Embryonic facial prominence (tissue), 1 donor: ENCODE measurements at regions not wholly inside any gene's neighbourhood (a gene's known extent, or its start where the extent isn't known, plus 50 kb on each side); places are given as distances from the start of the nearest gene placed in this dataset.

Source experiments
- DNase-seq: peaks from one replicate; pipeline ENCODE4 v3.0.0-alpha.2; 2016; ENCODE audit errors: extremely low spot score

DNA sequence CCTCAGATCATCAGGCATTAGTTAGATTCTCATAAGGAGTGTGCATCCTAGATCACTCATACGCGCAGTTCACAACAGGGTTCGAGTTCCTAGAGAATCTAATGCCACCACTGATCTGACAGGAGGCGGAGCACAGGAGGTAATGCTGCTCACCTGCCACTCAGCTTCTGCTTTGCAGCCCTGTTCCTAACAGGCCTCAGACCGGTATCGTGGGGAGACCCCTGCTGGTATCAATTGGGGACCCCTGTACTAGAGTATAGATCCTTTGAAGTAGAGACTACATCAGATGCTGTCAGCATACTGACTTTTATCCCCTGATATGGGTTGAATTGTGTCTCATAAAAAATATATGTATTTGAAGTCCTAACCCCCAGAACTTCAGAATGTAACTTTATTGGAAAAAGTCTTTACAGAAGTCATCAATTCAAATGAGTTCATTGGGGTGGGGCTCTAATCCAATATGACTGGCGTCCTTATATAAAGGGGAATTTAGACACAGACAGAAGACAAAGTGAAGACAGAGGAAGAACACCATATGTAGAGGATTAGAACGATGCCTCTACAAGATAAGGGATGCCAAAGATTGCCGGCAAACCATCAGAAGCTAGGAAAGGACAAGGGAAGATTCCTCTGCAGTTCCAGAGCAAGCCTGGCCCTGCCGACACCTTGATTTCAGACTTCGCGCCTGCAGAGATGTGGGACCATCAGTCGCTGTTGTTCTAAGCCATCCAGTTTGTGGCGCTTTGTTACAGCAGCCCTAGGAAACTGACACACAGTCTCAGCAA lies 104.4 kb upstream of the BTBD3 start:
- no peak for DNase-seq

DNA sequence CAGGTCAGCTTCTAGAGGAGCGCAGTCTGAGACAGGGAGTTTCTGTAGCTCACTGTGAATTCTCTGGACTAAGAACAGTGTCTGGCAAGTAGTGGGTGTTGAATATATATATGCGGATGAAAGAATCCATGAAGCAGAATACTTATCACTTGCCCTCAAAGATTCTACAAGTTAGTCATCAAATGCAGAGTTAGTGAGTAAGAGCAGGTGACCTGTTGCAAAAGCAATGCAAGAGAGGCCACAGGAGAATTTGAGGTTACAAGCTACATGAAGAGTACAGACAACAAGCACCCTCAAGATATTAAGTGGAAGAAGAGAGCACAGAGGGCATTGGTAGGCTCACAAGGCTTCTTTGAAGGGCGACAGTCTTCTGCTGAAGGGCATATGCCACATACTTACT lies 103.4 kb upstream of the BTBD3 start:
- no peak for DNase-seq

DNA sequence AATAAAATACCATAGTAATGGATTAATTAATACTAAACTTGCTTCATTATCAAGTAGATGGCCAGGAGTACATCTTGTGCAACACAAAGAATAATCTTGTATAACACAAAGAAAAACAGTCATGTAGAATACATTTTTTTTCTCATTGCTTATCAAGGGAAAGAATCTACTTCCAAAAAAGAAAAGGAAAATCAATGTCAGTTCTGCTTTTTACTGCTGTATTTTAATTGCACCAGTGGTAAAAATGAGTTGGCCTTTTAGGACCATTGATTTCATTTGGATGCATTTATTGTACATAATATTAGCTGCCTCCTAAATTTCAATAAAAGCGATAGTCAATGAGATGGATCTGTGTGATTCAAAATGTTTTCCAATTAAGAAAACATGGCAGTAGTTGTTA lies 96.9 kb upstream of the BTBD3 start:
- no peak for DNase-seq

DNA sequence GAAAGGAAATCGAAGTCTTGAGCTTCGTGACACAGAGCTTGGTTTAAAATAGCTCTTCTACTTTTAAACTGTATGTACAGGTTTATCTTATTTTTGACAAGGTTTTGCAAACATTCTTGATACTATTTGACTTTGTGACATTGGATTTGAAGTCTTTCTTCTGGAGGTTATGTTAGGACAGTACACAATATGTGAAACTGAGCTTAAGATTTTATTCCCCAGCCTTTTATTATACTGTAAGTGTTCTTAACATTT lies 95.2 kb upstream of the BTBD3 start:
- DNase-seq, result no peak

DNA sequence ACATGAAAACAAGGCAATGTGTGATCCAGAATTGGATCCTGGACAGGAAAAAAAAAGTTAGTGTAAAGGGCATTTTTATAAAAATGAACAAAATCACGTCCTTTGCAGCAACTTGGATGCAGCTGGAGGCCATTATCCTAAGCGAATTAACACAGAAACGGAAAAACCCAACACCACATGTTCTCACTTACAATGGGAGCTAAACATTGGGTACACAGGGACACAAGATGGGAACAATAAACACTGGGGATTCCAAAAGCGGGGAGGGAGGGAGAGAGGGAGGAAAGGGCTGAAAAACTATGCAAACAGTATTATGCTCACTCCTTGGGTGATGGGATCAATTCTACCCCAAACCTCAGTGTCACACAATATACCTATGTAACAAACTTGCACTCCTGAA lies 91.4 kb upstream of the BTBD3 start:
- no peak for DNase-seq

DNA sequence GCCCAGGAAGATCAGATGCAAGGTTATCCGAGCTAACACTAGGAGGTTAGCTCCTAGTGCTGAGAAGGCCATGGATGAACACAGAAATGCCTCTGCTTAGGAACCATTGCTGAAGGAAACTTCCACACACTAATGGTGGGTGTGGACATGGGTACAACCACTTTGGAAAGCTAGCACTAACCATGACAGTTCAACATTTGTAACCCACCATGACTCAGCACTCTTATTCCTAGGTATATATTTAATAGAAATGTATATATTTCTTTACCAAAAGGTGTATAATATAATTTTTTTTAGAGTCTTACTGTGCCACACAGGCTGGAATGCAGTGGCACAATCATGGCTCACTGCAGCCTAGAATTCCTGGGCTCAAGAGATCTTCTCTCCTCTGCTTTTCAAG lies 85.3 kb upstream of the BTBD3 start:
- no peak for DNase-seq

DNA sequence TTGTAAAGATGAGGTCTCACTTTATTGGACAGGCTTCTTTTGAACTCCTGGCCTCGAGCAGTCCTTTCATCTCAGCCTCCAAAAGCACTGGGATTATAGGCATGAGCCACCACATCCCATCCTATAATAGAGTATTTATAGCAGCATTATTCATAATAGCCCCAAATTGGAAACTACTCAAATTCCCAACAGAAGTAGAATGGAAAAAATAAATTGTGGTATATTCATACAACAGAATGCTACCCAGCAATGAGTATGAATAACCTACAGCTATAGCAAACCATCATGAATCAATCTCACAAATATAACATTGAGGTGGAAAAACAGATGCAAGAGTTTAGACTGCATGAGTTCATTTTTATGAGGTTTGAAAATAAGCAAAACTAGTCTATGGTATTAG lies 84.8 kb upstream of the BTBD3 start:
- no peak for DNase-seq

DNA sequence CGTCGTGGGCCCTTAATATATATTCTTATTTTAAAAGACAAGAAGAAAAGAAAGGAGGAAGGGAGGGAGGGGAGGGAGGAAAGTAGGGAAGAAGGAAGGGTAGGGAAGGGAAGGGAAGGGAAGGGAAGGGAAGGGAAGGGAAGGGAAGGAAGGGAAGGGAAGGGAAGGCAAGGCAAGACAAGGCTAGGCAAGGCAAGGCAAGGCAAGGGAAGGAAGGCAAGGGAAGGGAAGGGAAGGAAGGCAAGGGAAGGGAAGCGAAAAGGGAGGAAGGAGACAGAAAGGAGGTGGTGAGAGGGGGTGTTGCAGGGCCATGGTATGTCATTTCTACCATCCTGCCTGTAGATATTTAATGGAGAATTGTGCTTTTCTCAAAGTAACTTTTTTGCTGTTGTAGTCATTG lies 83.9 kb upstream of the BTBD3 start:
- no peak for DNase-seq

DNA sequence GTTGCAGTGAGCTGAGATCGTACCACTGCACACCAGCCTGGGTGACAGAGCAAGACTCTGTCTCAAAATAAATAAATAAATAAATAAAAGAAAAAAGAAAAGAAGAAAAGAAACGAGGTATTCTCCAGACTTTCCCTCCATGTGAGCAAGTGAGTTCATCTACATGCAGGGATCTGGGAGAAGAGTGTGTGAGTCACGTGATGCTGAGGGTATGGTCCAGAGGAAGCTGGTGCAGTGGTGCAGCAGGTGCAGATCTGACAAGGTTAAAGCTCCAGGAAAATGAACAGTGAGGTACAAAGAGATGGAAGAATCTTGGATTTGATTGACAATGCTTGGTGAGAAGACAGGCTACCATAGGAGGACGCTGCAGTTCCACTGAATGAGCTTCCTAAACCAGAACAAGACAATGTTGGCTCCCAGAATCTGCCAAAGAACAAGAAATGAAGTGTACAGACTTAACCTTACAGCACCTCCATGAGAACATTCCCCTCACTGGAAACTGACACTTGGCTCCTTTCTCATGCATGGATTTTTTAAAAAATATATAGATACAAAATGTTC lies 79.5 kb upstream of the BTBD3 start:
- DNase-seq, result no peak

DNA sequence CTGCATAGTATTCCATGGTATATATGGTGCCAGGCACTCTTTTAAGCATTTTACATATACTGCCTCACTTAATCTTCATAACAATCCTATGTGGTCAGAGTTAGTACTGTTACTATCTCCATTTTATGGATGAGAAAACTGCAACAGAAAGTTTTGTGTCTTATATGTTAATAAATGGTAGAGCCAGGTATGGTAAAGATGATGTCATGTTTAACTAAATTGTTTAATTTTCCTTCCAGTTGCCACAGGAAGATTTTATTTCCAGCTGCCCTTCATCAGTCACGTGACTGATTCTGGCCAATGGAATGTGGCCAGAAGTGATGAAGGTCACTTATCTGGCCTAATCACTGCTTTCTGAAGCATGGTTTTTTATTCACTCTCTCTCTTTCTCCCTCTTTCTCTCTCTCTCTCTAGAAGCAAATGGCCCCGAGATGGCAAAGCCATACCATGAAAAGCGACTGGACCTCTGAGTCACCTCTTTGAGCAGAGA lies 75.7 kb upstream of the BTBD3 start:
- no peak for DNase-seq

DNA sequence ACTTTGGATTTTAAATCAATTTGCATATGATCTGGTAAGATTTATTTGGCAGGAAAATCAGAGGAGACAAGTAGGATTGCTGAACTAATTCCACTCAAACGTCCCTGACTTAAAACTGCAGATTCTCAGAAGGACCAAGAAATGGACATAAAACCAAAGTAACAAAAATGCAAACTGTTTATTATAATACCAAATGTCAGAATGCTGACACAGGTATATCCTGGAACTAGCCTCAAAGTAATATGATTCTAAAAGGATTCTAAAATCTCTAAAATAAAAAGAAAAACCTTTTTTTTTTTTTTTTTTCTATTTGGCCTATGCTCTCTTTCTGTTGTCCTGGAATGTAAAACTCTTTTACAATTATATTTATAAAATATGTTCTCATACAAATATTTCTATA lies 74.4 kb upstream of the BTBD3 start:
- DNase-seq, result no peak

DNA sequence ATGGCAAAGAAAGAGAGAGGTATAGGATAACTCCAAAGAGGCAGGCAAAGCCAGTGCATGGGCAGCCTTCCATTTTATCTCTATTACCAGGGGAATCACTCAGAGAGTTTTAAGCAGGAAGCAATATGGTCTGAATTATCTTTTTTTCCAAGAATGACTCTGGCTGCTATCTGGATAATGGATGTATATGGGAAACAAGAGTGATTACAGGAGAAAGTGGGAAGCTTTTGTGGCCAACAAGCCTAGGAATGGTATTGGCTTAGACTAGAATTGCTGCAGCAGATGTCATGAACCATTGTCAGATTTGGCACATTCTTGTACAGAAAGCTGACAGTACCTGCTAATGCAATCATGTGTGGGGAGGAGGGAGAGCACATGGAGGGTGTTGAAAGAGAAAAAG lies 73.0 kb upstream of the BTBD3 start:
- no peak for DNase-seq

DNA sequence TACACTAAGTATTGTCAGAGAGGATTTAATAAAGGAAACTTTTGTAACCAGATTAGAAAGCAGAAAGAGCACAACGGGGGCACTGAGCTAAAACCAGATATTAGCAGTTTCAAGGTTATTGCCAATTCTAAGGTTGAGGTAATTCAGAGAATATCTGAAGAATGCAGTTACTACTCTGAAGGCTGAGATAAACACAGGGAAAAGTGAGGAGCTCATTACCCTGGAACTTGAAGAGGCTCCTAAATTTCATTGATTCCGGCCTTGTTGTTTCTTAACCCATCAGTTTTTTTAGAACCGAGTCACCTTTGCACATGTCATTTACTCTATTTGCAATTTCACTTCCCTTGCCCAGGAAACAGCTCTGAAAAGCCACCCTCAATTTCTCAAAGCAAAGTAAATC lies 72.4 kb upstream of the BTBD3 start:
- no peak for DNase-seq

DNA sequence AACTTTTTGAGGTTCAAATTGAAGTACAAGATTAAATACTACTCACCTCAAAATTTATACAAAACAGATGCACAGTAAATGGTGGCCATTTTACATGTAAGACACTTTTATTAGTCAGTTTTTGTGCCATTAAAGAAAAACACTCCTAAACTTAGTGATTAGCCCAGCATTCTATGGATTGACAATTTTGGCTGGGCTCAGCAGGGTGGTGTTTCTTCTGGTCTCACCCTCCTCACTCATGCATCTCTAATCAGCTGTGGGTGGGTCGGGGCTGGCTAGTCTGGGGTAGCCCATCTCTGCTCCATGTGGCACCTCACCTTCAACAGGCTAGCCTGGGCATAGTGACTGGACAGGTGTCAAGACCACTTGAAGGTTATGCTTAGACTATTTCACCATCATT lies 71.6 kb upstream of the BTBD3 start:
- DNase-seq, result no peak

DNA sequence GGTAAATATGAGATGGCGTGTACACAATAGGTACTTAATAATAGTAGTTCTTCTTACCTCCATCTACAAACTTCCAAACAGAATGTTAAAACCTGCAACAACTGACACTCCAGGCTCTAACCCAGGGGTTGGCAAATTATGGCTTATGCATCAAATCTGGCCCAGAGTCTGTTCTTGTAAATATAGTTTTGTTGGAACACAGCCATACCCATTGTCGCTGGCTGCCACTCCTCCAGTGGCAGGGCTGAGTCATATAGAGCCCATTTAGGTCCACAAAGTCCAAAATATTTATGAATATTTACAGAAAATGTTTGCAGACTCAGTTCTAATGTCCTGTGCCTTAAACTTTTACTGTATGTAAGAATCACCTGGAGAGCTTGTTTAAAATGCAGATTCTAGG lies 69.9 kb upstream of the BTBD3 start:
- no peak for DNase-seq

DNA sequence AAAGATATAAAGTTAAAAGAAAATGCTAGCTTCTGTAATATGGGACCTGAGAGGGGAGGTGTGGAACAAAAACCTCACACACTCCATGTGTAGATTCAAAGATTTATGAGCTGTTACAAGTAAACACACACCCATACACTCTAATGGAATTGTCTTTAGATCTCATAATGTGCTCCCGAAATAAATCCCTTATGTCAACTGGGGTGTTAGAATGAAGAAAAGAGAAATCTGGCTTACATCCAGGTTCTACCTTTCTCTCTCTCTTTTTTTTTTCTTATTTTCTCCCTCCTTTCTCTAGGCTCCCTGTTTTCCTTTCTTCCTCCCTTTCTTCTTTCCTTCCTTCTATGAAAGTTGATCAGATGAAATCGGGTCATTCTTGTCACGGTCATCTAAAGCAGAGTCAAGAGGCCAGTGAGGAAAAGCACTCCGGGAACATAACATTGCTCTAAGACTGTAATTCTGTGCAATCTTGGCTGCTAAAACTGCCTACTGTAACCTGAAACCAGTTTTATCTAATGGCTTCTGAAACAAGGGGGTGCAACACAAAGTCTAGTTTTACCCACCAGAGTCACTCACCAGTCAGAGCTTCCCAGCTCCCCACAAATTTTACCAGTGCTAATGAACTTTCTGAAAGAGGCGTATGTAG lies 68.3 kb upstream of the BTBD3 start:
- DNase-seq, result no peak

DNA sequence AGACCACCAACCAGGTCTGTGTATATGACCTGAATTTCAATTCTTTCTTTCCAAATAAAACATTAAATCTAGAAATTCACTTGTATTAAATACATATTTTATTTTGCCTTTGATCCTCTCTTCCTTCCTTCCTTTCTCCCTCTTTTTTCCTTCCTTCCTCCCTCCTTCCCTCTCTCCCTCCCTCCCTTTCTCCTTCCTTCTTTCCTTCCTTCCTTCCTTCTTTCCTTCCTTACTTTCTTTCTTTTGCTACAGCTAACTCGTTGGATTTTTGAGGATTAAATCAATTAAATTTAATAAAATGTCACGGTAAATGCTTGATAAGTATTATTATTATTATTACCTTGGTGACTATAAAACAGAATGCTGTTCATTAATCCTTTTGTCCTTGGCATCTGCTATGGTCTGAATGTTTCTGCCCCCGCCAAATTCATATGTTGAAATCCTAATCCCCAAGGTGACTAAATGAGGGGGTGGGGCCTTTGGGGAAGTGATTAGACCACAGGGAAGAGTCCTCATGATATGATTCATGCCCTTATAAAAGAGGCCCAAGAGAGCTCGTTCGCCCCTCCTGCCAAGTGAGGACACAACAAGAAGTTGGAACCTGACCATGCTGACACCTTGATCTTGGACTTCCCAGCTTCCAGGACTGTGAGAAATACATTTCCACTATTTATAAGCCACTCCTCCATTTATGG lies 67.6 kb upstream of the BTBD3 start:
- DNase-seq, result no peak

DNA sequence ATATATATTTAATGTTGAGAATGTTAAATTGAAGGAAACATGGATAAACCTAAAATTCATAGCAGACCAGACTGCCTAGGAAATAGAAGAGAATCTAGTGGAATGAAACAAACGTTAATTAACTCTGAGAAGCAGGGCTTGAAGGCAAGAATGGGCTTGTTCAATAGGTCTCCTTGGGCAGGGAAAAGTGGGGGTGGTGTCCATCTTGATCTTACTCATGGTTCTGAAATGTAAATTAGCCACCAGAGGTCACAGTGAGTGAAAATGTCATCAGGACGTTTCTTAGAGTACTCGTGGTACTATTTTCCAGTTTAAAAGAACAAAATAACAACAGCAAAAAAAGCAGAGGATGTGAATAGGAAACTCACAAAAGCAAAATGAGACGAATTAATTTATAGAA lies 66.8 kb upstream of the BTBD3 start:
- no peak for DNase-seq

DNA sequence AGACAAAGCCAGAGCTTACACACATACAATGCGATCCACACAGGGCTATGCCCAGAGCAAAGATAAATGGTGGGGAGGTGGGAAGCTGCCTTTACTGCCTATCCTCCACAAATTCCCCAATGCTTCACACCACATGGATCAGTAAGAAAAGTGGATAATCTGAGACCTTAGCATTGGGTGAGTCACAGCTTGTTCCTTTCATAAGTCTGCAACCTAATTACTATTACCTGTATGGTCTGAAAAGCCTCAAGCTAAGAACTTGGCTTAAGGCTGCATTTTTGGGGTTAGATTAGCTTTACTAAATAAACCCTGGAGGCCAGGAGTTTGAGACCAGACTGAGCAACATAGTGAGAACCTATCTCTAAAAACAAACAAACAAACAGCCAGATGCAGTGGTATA lies 66.0 kb upstream of the BTBD3 start:
- no peak for DNase-seq

DNA sequence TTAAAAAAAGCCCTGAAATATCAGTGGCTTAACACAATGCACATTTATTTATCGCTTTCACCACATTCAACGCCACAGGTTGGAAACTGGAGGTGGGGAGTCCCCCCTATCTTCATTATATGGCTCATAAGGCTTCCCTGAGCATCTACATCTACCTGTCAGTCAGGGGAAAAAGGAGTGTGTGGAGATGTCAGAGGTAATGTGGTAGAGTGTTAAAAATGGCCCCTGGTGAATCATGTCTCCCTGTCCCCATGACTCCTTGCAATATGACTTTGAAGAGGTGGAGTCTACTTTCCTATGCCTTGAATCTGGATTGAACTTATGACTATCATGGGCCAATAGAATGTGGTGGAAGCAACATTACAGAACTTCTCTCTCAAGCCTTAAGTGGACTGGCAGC lies 65.5 kb upstream of the BTBD3 start:
- DNase-seq, result no peak

DNA sequence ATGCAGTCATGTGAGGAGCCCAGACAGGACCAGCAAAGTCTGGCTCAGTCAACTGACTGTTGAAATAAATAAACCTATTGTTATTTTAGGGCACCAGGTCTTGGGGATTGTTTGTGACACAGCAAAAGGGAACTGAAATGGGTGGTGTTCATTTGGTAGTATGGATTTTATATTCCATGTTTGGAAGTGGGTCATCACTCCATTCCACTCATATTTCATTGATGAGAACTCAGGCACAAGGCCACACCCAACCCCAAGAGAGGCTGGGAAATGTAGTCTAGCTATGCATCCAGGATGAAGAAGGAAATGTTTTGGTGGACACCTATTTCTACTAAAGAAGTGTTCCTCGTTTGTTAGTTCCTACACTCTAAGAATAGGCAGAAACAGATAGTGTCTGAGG lies 64.9 kb upstream of the BTBD3 start:
- DNase-seq, result no peak

DNA sequence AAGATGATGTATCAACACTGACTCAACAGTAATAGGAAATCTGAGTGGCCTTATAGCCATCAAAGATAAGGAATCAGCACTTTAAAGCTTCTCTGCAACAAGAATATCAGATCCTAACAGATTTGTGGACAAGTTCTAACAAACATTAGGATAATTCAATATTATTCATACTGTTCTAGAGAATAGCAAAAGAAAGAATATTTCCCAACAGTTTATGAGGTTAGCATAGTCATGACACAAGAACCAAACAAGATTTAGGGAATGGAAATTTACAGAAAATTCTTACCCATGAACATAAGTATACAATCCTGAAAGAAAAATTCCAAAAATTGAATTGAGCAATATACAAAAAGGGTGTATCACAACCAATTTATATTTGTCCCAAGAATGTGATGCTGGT lies 64.3 kb upstream of the BTBD3 start:
- DNase-seq, result no peak

DNA sequence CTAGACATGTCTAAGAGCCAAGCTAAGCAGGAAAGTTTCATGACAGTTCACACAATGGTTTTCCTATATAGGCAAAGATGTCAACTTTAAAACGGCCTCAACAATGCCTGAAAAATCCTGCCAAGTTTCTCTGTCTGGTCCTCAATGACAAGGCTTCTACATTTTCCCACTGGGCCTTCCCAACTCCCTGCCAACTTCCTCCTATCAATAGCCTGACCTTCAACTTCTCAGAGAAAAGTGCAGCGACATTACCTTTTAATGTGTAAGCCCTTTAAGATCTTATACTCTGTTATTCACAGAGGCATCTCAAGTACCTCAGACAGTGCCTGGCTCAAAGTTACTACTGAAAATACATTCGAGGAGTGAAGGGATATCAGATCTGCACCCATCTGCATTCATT lies 56.2 kb upstream of the BTBD3 start:
- DNase-seq, result no peak
